SH-SY5Y (cell line): ENCODE measurements at regions not wholly inside any gene's neighbourhood (a gene's known extent, or its start where the extent isn't known, plus 50 kb on each side); places are given as distances from the start of the nearest gene placed in this dataset.
A peak's percentile ranks its signal among the peaks of the same experiment; 100 is the strongest.

Experiments used
- GATA2 ChIP-seq: IDR thresholded peaks from 2 replicates; pipeline ENCODE4 v1.6.1; 2011; ENCODE audit warnings: mild to moderate bottlenecking, low read depth, low read length
- GATA3 ChIP-seq: IDR thresholded peaks from 2 replicates; pipeline ENCODE4 v1.6.1; 2011; ENCODE audit warnings: low read depth, mild to moderate bottlenecking, low read length, moderate library complexity

GRCh38 chr5:165030971-165031370 is 1525.6 kb downstream of the MAT2B start:
- TF ChIP-seq GATA3 (no peak), GATA2 (no peak)

GRCh38 chr5:165031371-165031770 is 1526.0 kb downstream of the MAT2B start:
- TF ChIP-seq GATA2 (no peak), GATA3 (no peak)

GRCh38 chr5:165035520-165035919 is 1530.1 kb downstream of the MAT2B start:
- no peak for TF ChIP-seq GATA3

- peak; percentile 39; the same call in 1 of the 2 replicates for TF ChIP-seq GATA3
- peak; percentile 43; the same call in 1 of the 2 replicates for TF ChIP-seq GATA2
Measured at GRCh38 chr5:165039748-165040147, 1534.3 kb downstream of the MAT2B start.

- no peak for TF ChIP-seq GATA3
- no peak for TF ChIP-seq GATA2
Measured at GRCh38 chr5:165055476-165055875, 1550.1 kb downstream of the MAT2B start.

- TF ChIP-seq GATA3 (no peak), GATA2 (no peak)
Measured at GRCh38 chr5:165057145-165057544, 1551.7 kb downstream of the MAT2B start.

GRCh38 chr5:165066751-165067385 is 1561.4 kb downstream of the MAT2B start:
- TF ChIP-seq GATA3: no peak
- TF ChIP-seq GATA2: no peak

GRCh38 chr5:165076686-165077085 is 1571.3 kb downstream of the MAT2B start:
- TF ChIP-seq GATA2: no peak
- no peak for TF ChIP-seq GATA3

- TF ChIP-seq GATA3 (no peak), GATA2 (no peak)
Measured at GRCh38 chr5:165079389-165079788, 1574.0 kb downstream of the MAT2B start.

- no peak for TF ChIP-seq GATA3
- TF ChIP-seq GATA2: no peak
Measured at GRCh38 chr5:165083394-165083793, 1578.0 kb downstream of the MAT2B start.

GRCh38 chr5:165086465-165086864 is 1581.0 kb downstream of the MAT2B start:
- TF ChIP-seq GATA3: no peak
- no peak for TF ChIP-seq GATA2

GRCh38 chr5:165094782-165095181 is 1589.4 kb downstream of the MAT2B start:
- TF ChIP-seq GATA2 (no peak), GATA3 (no peak)

- TF ChIP-seq GATA2: no peak
- TF ChIP-seq GATA3: no peak
Measured at GRCh38 chr5:165101709-165102108, 1596.3 kb downstream of the MAT2B start.

- no peak for TF ChIP-seq GATA2
- no peak for TF ChIP-seq GATA3
Measured at GRCh38 chr5:165104611-165105010, 1599.2 kb downstream of the MAT2B start.

- no peak for TF ChIP-seq GATA2
- TF ChIP-seq GATA3: no peak
Measured at GRCh38 chr5:165108809-165109208, 1603.4 kb downstream of the MAT2B start.

- TF ChIP-seq GATA2 (no peak), GATA3 (no peak)
Measured at GRCh38 chr5:165119175-165119574, 1613.8 kb downstream of the MAT2B start.

GRCh38 chr5:165126598-165126997 is 1621.2 kb downstream of the MAT2B start:
- no peak for TF ChIP-seq GATA3
- TF ChIP-seq GATA2: no peak
